ENCODE measurements at regions not wholly inside any gene's neighbourhood (a gene's known extent, or its start where the extent isn't known, plus 50 kb on each side); places are given as distances from the start of the nearest gene placed in this dataset.
A peak's percentile ranks its signal among the peaks of the same experiment; 100 is the strongest.
"Not testable (repeated sequence)": the region's sequence is repeated elsewhere in the genome, so short reads cannot be mapped to it uniquely, and the experiment has no call there.

DNA sequence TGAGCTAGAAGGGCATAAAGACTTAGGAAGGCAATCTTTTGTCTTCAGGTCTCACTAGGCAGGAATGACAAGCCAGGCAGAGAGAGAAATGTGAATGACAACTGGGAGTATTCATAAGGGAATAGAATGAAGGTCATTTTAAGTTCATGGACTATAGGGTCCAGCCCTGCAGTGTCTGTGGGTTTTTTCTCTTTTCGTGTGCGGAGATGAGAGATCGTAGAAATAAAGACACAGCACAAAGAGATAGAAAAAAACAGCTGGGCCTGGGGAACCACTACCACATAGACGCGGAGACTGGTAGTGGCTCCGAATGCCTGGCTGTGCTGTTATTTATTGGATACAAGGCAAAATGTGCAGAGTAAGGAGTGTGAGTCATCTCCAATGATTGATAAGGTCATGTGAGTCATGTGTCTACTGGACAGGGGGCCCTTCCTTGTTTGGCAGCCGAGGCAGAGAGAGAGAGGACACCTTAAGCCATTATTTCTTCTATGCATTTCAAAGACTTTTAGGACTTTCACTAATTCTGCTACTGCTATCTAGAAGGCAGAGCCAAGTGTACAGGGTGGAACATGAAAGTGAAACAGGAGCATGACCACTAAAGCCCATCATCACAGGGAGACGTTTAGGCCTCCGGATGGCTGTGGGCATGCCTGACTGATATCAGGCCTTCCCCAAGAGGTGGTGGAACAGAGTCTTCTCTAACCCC is 921.8 kb upstream of the PCDH10 start:
- H3K9me3 ChIP-seq (ENCODE audit: low read length) = peaks cover 20% of the 10 kb centered on the region
- ChIA-PET CTCF (ENCODE audit: low intra/inter-chr PET ratio, low total read pairs) (interaction anchor here (1.5 to 2.2 kb wide), 2 partner anchors 1135 to 1868 kb away, joined by 4 to 9 read pairs; no protein-coding TSS in a partner anchor), POLR2A (no interaction called here)
- peak overlapping the region; percentile 96 for H3K4me2 ChIP-seq (ENCODE audit: low read depth, low read length)
- H3K4me1 ChIP-seq (ENCODE audit: insufficient read depth, low read length) = peaks cover 8% of the 10 kb centered on the region; the same call in 1 of the 2 replicates
- DNase-seq (ENCODE audit: low spot score) (peak; percentile 52), ATAC-seq (peak; percentile 92), FAIRE-seq (no peak)
- H3K9ac ChIP-seq (ENCODE audit: insufficient read depth, low read depth, low read length) = no peak overlapping the region
- H4K20me1 ChIP-seq (ENCODE audit: insufficient read depth, low read length) = no peaks in the 10 kb centered on the region
- H2AFZ ChIP-seq (ENCODE audit: low read length) = peak overlapping the region; percentile 65
- WGBS (ENCODE audit: low lambda C conversion rate) = 34% methylated on average over 9 of the region's 9 CpGs
- in situ Hi-C loops (cut with HindIII; ENCODE audit: extremely low pct_ligation_motif_present, low pct_unique_long_range_greater_than_20kb) (no loop called here), intact Hi-C loops (cut with micrococcal nuclease; ENCODE audit: unreplicated experiment) (loop anchor here (5.0 kb wide), 1 partner anchor 1480 kb away; no protein-coding TSS in a partner anchor)
- BruUV-seq (replicated peaks) = no TSS peak
- H3K79me2 ChIP-seq (ENCODE audit: insufficient read depth, low read length) = no peaks in the 10 kb centered on the region
- H3K4me3 ChIP-seq (replicated peaks in 1 of 3; ENCODE audit: insufficient read depth in 1 of 3, low read depth in 2 of 3, low read length in 3 of 3) = peak overlapping the region; percentile 34 to 70 (median 41); a peak in 5 of 6 replicates
- no peak overlapping the region for H3K27ac ChIP-seq (ENCODE audit: extremely low read length, insufficient read depth, low read length)
- no peaks in the 10 kb centered on the region for H3K27me3 ChIP-seq (ENCODE audit: control insufficient read depth in 1 of 2, insufficient read depth in 2 of 2, low read length in 2 of 2)
- TF ChIP-seq FOSL2 (CRISPR knock-in tag; IDR thresholded peaks at IDR 0.05) (peak; percentile 88), ZNF24 (IDR thresholded peaks at IDR 0.05) (no peak)
- TF ChIP-seq, protein P1, sequence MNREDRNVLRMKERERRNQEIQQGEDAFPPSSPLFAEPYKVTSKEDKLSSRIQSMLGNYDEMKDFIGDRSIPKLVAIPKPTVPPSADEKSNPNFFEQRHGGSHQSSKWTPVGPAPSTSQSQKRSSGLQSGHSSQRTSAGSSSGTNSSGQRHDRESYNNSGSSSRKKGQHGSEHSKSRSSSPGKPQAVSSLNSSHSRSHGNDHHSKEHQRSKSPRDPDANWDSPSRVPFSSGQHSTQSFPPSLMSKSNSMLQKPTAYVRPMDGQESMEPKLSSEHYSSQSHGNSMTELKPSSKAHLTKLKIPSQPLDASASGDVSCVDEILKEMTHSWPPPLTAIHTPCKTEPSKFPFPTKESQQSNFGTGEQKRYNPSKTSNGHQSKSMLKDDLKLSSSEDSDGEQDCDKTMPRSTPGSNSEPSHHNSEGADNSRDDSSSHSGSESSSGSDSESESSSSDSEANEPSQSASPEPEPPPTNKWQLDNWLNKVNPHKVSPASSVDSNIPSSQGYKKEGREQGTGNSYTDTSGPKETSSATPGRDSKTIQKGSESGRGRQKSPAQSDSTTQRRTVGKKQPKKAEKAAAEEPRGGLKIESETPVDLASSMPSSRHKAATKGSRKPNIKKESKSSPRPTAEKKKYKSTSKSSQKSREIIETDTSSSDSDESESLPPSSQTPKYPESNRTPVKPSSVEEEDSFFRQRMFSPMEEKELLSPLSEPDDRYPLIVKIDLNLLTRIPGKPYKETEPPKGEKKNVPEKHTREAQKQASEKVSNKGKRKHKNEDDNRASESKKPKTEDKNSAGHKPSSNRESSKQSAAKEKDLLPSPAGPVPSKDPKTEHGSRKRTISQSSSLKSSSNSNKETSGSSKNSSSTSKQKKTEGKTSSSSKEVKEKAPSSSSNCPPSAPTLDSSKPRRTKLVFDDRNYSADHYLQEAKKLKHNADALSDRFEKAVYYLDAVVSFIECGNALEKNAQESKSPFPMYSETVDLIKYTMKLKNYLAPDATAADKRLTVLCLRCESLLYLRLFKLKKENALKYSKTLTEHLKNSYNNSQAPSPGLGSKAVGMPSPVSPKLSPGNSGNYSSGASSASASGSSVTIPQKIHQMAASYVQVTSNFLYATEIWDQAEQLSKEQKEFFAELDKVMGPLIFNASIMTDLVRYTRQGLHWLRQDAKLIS (CRISPR knock-in tag; IDR thresholded peaks at IDR 0.05) = no peak
- no peaks in the 10 kb centered on the region for H3K36me3 ChIP-seq (replicated peaks in 1 of 2; ENCODE audit: control insufficient read depth in 1 of 2, insufficient read depth in 2 of 2, low read length in 2 of 2)

DNA sequence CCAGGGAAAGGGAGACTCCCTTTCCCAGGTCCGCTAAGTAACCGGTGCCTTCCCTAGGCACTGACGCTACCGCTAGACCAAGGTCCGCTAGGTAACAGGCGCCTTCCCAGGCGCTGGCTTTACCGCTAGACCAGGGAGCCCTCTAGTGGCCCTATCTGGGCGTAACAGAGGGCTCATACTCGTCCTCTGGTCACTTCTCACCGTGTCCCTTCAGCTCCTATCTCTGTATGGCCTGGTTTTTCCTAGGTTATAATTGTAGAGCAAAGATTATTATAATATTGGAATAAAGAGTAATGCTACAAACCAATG is 921.3 kb upstream of the PCDH10 start:
- POLR2A ChIA-PET; H3K36me3 ChIP-seq (replicated peaks in 1 of 2; ENCODE audit: control insufficient read depth in 1 of 2, insufficient read depth in 2 of 2, low read length in 2 of 2); BruUV-seq (replicated peaks); H4K20me1 ChIP-seq (ENCODE audit: insufficient read depth, low read length); H3K79me2 ChIP-seq (ENCODE audit: insufficient read depth, low read length); in situ Hi-C loops (cut with HindIII; ENCODE audit: extremely low pct_ligation_motif_present, low pct_unique_long_range_greater_than_20kb); H3K9ac ChIP-seq (ENCODE audit: insufficient read depth, low read depth, low read length); H3K27me3 ChIP-seq (ENCODE audit: control insufficient read depth in 1 of 2, insufficient read depth in 2 of 2, low read length in 2 of 2); H3K27ac ChIP-seq (ENCODE audit: extremely low read length, insufficient read depth, low read length); H3K4me1 ChIP-seq (ENCODE audit: insufficient read depth, low read length): not testable (repeated sequence)
- H2AFZ ChIP-seq (ENCODE audit: low read length) = peak overlapping the region; percentile 65
- DNase-seq (ENCODE audit: low spot score) (peak; percentile 60), ATAC-seq (peak; percentile 99), FAIRE-seq (peak; percentile 51)
- H3K4me2 ChIP-seq (ENCODE audit: low read depth, low read length) = peak overlapping the region; percentile 96
- peak overlapping the region; percentile 34 to 70 (median 41); a peak in 5 of 6 replicates for H3K4me3 ChIP-seq (replicated peaks in 1 of 3; ENCODE audit: insufficient read depth in 1 of 3, low read depth in 2 of 3, low read length in 3 of 3)
- intact Hi-C loops (cut with micrococcal nuclease; ENCODE audit: unreplicated experiment) = loop anchor here (5.0 kb wide), 1 partner anchor 1481 kb away; no protein-coding TSS in a partner anchor
- 0% methylated on average over 3 of the region's 11 CpGs for WGBS (ENCODE audit: low lambda C conversion rate)
- H3K9me3 ChIP-seq (ENCODE audit: low read length) = peaks cover 20% of the 10 kb centered on the region
- CTCF ChIA-PET (ENCODE audit: low intra/inter-chr PET ratio, low total read pairs) = interaction anchor here (1.5 to 2.2 kb wide), 2 partner anchors 1136 to 1868 kb away, joined by 4 to 9 read pairs; no protein-coding TSS in a partner anchor
- TF ChIP-seq, protein P2, sequence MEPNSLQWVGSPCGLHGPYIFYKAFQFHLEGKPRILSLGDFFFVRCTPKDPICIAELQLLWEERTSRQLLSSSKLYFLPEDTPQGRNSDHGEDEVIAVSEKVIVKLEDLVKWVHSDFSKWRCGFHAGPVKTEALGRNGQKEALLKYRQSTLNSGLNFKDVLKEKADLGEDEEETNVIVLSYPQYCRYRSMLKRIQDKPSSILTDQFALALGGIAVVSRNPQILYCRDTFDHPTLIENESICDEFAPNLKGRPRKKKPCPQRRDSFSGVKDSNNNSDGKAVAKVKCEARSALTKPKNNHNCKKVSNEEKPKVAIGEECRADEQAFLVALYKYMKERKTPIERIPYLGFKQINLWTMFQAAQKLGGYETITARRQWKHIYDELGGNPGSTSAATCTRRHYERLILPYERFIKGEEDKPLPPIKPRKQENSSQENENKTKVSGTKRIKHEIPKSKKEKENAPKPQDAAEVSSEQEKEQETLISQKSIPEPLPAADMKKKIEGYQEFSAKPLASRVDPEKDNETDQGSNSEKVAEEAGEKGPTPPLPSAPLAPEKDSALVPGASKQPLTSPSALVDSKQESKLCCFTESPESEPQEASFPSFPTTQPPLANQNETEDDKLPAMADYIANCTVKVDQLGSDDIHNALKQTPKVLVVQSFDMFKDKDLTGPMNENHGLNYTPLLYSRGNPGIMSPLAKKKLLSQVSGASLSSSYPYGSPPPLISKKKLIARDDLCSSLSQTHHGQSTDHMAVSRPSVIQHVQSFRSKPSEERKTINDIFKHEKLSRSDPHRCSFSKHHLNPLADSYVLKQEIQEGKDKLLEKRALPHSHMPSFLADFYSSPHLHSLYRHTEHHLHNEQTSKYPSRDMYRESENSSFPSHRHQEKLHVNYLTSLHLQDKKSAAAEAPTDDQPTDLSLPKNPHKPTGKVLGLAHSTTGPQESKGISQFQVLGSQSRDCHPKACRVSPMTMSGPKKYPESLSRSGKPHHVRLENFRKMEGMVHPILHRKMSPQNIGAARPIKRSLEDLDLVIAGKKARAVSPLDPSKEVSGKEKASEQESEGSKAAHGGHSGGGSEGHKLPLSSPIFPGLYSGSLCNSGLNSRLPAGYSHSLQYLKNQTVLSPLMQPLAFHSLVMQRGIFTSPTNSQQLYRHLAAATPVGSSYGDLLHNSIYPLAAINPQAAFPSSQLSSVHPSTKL (CRISPR knock-in tag; IDR thresholded peaks at IDR 0.05) = 0 out of 2 replicates have a peak, but pooled peaks have one; percentile 12
- TF ChIP-seq STAG1 (CRISPR knock-in tag; IDR thresholded peaks at IDR 0.05) (peak; percentile 92), ZMYM4 (CRISPR knock-in tag; IDR thresholded peaks at IDR 0.05) (peak; percentile 22; the same call in 1 of the 2 replicates)
- TF ChIP-seq, protein P3, sequence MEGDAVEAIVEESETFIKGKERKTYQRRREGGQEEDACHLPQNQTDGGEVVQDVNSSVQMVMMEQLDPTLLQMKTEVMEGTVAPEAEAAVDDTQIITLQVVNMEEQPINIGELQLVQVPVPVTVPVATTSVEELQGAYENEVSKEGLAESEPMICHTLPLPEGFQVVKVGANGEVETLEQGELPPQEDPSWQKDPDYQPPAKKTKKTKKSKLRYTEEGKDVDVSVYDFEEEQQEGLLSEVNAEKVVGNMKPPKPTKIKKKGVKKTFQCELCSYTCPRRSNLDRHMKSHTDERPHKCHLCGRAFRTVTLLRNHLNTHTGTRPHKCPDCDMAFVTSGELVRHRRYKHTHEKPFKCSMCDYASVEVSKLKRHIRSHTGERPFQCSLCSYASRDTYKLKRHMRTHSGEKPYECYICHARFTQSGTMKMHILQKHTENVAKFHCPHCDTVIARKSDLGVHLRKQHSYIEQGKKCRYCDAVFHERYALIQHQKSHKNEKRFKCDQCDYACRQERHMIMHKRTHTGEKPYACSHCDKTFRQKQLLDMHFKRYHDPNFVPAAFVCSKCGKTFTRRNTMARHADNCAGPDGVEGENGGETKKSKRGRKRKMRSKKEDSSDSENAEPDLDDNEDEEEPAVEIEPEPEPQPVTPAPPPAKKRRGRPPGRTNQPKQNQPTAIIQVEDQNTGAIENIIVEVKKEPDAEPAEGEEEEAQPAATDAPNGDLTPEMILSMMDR (CRISPR knock-in tag; IDR thresholded peaks at IDR 0.05) = peak; percentile 92

All from HepG2 (cell line).